Loucy (cell line): ENCODE measurements at regions not wholly inside any gene's neighbourhood (a gene's known extent, or its start where the extent isn't known, plus 50 kb on each side); places are given as distances from the start of the nearest gene placed in this dataset.

Source experiments
- EZH2phosphoT487 ChIP-seq: fragments of 200-600 bp; IDR thresholded peaks from 2 replicates; pipeline ENCODE4 v1.6.1; 2018; ENCODE audit warnings: antibody characterized with exemption, mild to moderate bottlenecking, moderate library complexity, borderline replicate concordance
- TF ChIP-seq, protein P1 (sequence below): fragments of 200-600 bp; sonication (generic); conservative IDR thresholded peaks from 2 replicates; pipeline ENCODE4 v1.5.1; 2014; ENCODE audit warnings: mild to moderate bottlenecking, antibody characterized with exemption, low read length

DNA sequence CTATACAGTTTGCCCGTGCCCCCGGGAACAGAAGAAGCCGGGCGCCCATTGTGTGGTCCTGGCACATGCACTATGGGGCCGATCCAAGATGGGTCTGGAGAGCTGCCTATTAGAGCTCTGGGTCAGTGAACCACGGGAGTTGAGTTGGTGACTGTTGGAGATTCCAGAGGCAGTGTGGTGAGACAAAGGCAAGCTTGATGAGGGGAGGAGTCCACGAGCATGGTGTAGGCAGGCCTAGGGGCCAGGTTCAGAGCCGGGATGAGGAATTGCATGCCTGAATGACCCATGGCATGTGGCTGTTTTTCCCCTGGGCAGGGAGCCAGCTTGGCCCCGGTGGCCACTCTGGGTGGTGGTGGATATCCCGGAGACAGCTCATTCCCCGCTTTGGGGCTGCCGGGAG, 84.4 kb upstream of the STC2 start:
- TF ChIP-seq, protein P1, sequence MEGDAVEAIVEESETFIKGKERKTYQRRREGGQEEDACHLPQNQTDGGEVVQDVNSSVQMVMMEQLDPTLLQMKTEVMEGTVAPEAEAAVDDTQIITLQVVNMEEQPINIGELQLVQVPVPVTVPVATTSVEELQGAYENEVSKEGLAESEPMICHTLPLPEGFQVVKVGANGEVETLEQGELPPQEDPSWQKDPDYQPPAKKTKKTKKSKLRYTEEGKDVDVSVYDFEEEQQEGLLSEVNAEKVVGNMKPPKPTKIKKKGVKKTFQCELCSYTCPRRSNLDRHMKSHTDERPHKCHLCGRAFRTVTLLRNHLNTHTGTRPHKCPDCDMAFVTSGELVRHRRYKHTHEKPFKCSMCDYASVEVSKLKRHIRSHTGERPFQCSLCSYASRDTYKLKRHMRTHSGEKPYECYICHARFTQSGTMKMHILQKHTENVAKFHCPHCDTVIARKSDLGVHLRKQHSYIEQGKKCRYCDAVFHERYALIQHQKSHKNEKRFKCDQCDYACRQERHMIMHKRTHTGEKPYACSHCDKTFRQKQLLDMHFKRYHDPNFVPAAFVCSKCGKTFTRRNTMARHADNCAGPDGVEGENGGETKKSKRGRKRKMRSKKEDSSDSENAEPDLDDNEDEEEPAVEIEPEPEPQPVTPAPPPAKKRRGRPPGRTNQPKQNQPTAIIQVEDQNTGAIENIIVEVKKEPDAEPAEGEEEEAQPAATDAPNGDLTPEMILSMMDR, result no peak
- TF ChIP-seq EZH2phosphoT487, result no peak
